Kidney (tissue), 13 donors: ENCODE measurements at regions not wholly inside any gene's neighbourhood (a gene's known extent, or its start where the extent isn't known, plus 50 kb on each side); places are given as distances from the start of the nearest gene placed in this dataset.

ENCODE experiments used
- DNase-seq, 5 donors: peaks; one replicate each; pipeline ENCODE4 v3.0.0-alpha.2; 2013 to 2020
- FAIRE-seq: peaks from 2 replicates; lab custom pipeline; 2012; peaks lifted over from hg19 to GRCh38; lab: Jason Lieb, UNC
- H3K27ac ChIP-seq, 2 donors: one replicate each; pipeline ENCODE4 v1.7.0; 2013; ENCODE audit warnings: low read depth in 2 of 2, low read length in 2 of 2, inconsistent platforms in 1 of 2
- H3K27me3 ChIP-seq: one replicate; pipeline ENCODE4 v1.7.1; 2013; ENCODE audit warnings: low read length, inconsistent platforms; ENCODE audit not compliant: control insufficient read depth, insufficient read depth
- H3K36me3 ChIP-seq, 3 donors: one replicate each; pipeline versions ENCODE4 v1.7.0 to v1.7.1; 2013; ENCODE audit warnings: low read length in 3 of 3, control low read depth in 1 of 3, inconsistent platforms in 1 of 3; ENCODE audit not compliant: insufficient read depth in 3 of 3, control insufficient read depth in 2 of 3
- H3K4me1 ChIP-seq, 3 donors: one replicate each; pipeline versions ENCODE4 v1.7.0 to v1.7.1; 2013; ENCODE audit warnings: low read length in 3 of 3, inconsistent platforms in 1 of 3, low read depth in 1 of 3; ENCODE audit not compliant: control insufficient read depth in 2 of 3, insufficient read depth in 2 of 3
- H3K4me3 ChIP-seq, 3 donors: one replicate each; pipeline versions ENCODE4 v1.7.0 to v1.8.1; 2013; ENCODE audit warnings: low read length in 3 of 3, control low read depth in 1 of 3, inconsistent platforms in 1 of 3
- H3K9ac ChIP-seq, 3 donors: one replicate each; pipeline versions ENCODE4 v1.7.0 to v1.7.1; 2013; ENCODE audit warnings: low read length in 3 of 3, control low read depth in 1 of 3, inconsistent platforms in 1 of 3
- H3K9me3 ChIP-seq, 3 donors: one replicate each; pipeline versions ENCODE4 v1.7.0 to v1.7.1; 2013; ENCODE audit warnings: low read length in 3 of 3, control low read depth in 1 of 3, inconsistent platforms in 1 of 3; ENCODE audit not compliant: control insufficient read depth in 2 of 3, insufficient read depth in 1 of 3
- CTCF ChIP-seq: IDR thresholded peaks from 3 replicates; pipeline ENCODE4 v1.5.1; 2012; ENCODE audit warnings: mild to moderate bottlenecking, moderate library complexity, borderline replicate concordance; ENCODE audit not compliant: insufficient read depth; ENCODE audit errors: extremely low read depth
- intact Hi-C: fragments of 100-400 bp; cut with DNase I; formaldehyde crosslinking; loops from one replicate; pipeline ENCODE4 v1.11.1; 2022
- donor health status: control.
- donor health status: control.
- donor health status: control.
- donor health status: control.
- donor health status: control.
- donor health status: DM: yes; HTN: yes; CAD: no.
- donor health status: Normal renal cell carcinoma (clear cell type).

- no peaks in the 10 kb centered on the region for H3K9me3 ChIP-seq
- no peak for TF ChIP-seq CTCF
- H3K4me1 ChIP-seq, result no peaks in the 10 kb centered on the region
- FAIRE-seq (no peak), DNase-seq (no peak)
- intact Hi-C loops, result no loop called here
- no peak overlapping the region for H3K27ac ChIP-seq
- no peaks in the 10 kb centered on the region for H3K36me3 ChIP-seq
- peaks cover 2% of the 10 kb centered on the region for H3K27me3 ChIP-seq
- H3K4me3 ChIP-seq, result no peak overlapping the region
- H3K9ac ChIP-seq, result no peak overlapping the region
Measured at GRCh38 chr15:69807721-69808120, 290.0 kb downstream of the TLE3 start.

GRCh38 chr15:69808756-69809155 is 289.0 kb downstream of the TLE3 start:
- Histone ChIP-seq H3K9me3 (no peaks in the 10 kb centered on the region), H3K9ac (no peak overlapping the region), H3K4me1 (no peaks in the 10 kb centered on the region), H3K4me3 (no peak overlapping the region), H3K36me3 (no peaks in the 10 kb centered on the region), H3K27me3 (peaks cover 2% of the 10 kb centered on the region), H3K27ac (no peak overlapping the region)
- TF ChIP-seq CTCF, result no peak
- DNase-seq, result no peak
- intact Hi-C loops, result no loop called here
- FAIRE-seq, result no peak

GRCh38 chr15:69809421-69809820 is 288.3 kb downstream of the TLE3 start:
- intact Hi-C loops, result no loop called here
- Histone ChIP-seq H3K27me3 (peaks cover 2% of the 10 kb centered on the region), H3K9ac (no peak overlapping the region), H3K27ac (no peak overlapping the region), H3K9me3 (no peaks in the 10 kb centered on the region), H3K4me1 (no peaks in the 10 kb centered on the region), H3K4me3 (no peak overlapping the region), H3K36me3 (no peaks in the 10 kb centered on the region)
- DNase-seq, result no peak
- no peak for FAIRE-seq
- no peak for TF ChIP-seq CTCF
